SU-DHL-6 (cell line): ENCODE measurements at regions not wholly inside any gene's neighbourhood (a gene's known extent, or its start where the extent isn't known, plus 50 kb on each side); places are given as distances from the start of the nearest gene placed in this dataset.
A peak's percentile ranks its signal among the peaks of the same experiment; 100 is the strongest.

Experiments
- H2AFZ ChIP-seq: fragments of 200-600 bp; sonication (generic); 2 replicates; pipeline ENCODE4 v1.6.1; 2014; ENCODE audit warnings: low read depth, mild to moderate bottlenecking, moderate library complexity, mixed read lengths, antibody characterized with exemption, low read length; ENCODE audit not compliant: severe bottlenecking
- H3F3A ChIP-seq: fragments of 200-600 bp; shearing (Covaris generic); 2 replicates; pipeline ENCODE4 v1.6.0; 2016; ENCODE audit warnings: antibody characterized with exemption, mild to moderate bottlenecking; ENCODE audit not compliant: insufficient read depth
- H3K27ac ChIP-seq: fragments of 200-600 bp; sonication (generic); 2 replicates; pipeline ENCODE4 v1.5.1; 2016; ENCODE audit warnings: low read depth, mild to moderate bottlenecking, low read length, moderate library complexity, mixed read lengths
- H3K27me3 ChIP-seq: fragments of 200-600 bp; sonication (generic), shearing (Covaris generic); 2 replicates; pipeline ENCODE4 v1.6.0; 2014; ENCODE audit warnings: mild to moderate bottlenecking, low read length
- H3K36me3 ChIP-seq: fragments of 200-600 bp; sonication (generic); 2 replicates; pipeline ENCODE4 v1.6.1; 2014; ENCODE audit warnings: mild to moderate bottlenecking, low read length, mixed read lengths
- H3K4me2 ChIP-seq: fragments of 300-600, 200-600 bp; shearing (Covaris generic), sonication (generic); 2 replicates; pipeline ENCODE4 v1.6.0; 2014; ENCODE audit warnings: low read length, low read depth, mild to moderate bottlenecking; ENCODE audit not compliant: poor library complexity, severe bottlenecking
- H3K4me3 ChIP-seq: fragments of 200-600 bp; sonication (generic); 2 replicates; pipeline ENCODE4 v1.5.1; 2014; ENCODE audit warnings: antibody characterized with exemption, low read length, mild to moderate bottlenecking, mixed read lengths; ENCODE audit not compliant: insufficient read depth, poor library complexity, severe bottlenecking
- H3K79me2 ChIP-seq: fragments of 200-600 bp; sonication (generic); 2 replicates; pipeline ENCODE4 v1.6.1; 2014; ENCODE audit warnings: mild to moderate bottlenecking, low read length, moderate library complexity; ENCODE audit not compliant: insufficient read depth
- H3K9ac ChIP-seq: fragments of 200-600 bp; sonication (generic); 2 replicates; pipeline ENCODE4 v1.7.0; 2014; ENCODE audit warnings: mild to moderate bottlenecking, low read length
- H3K9me2 ChIP-seq: fragments of 200-600 bp; sonication (generic); replicated peaks from 2 replicates; pipeline ENCODE4 v1.6.1; 2014; ENCODE audit warnings: low read length; ENCODE audit not compliant: insufficient read depth
- H3K9me3 ChIP-seq: fragments of 200-600 bp; sonication (generic); 2 replicates; pipeline ENCODE4 v1.6.1; 2014; ENCODE audit warnings: low read length, mixed read lengths; ENCODE audit not compliant: insufficient read depth
- H4K20me1 ChIP-seq: fragments of 200-600 bp; sonication (generic); 2 replicates; pipeline ENCODE4 v1.6.1; 2014; ENCODE audit warnings: low read depth, mild to moderate bottlenecking, antibody characterized with exemption, low read length, moderate library complexity, mixed read lengths
- CTCF ChIP-seq: fragments of 200-600 bp; sonication (generic); IDR thresholded peaks from one replicate; pipeline ENCODE4 v1.5.1; 2017; ENCODE audit warnings: antibody characterized with exemption, mild to moderate bottlenecking, low read length, moderate library complexity; ENCODE audit not compliant: insufficient read depth, poor library complexity, severe bottlenecking
- EZH2phosphoT487 ChIP-seq: fragments of 200-600 bp; sonication (generic), shearing (Covaris generic); conservative IDR thresholded peaks from 2 replicates; pipeline ENCODE4 v1.6.1; 2018; ENCODE audit warnings: mild to moderate bottlenecking, antibody characterized with exemption, low read length, moderate library complexity, mixed read lengths

- no peak for TF ChIP-seq CTCF
- TF ChIP-seq EZH2phosphoT487, result no peak
- Histone ChIP-seq H3K9me2 (no peaks in the 10 kb centered on the region), H3K4me3 (no peak overlapping the region), H3K79me2 (no peaks in the 10 kb centered on the region), H2AFZ (no peak overlapping the region), H3K9me3 (peaks cover 9% of the 10 kb centered on the region), H4K20me1 (no peaks in the 10 kb centered on the region), H3K9ac (no peak overlapping the region), H3K4me2 (no peak overlapping the region), H3F3A (peaks cover 6% of the 10 kb centered on the region; the same call in 1 of the 2 replicates), H3K36me3 (0 out of 2 replicates have a peak, but pooled peaks cover 10% of the 10 kb centered on the region), H3K27me3 (no peaks in the 10 kb centered on the region), H3K27ac (no peak overlapping the region; the same call in 1 of the 2 replicates)
Measured at GRCh38 chr14:28820677-28821076, 54.1 kb downstream of the FOXG1 start.

GRCh38 chr14:28821993-28822392 is 55.4 kb downstream of the FOXG1 start:
- H3K36me3 ChIP-seq, result 0 out of 2 replicates have a peak, but pooled peaks cover 10% of the 10 kb centered on the region
- peaks cover 6% of the 10 kb centered on the region; the same call in 1 of the 2 replicates for H3F3A ChIP-seq
- H3K9ac ChIP-seq, result no peak overlapping the region
- H2AFZ ChIP-seq, result no peak overlapping the region
- H3K4me3 ChIP-seq, result no peak overlapping the region
- H4K20me1 ChIP-seq, result no peaks in the 10 kb centered on the region
- H3K9me2 ChIP-seq, result no peaks in the 10 kb centered on the region
- H3K27me3 ChIP-seq, result no peaks in the 10 kb centered on the region
- H3K79me2 ChIP-seq, result no peaks in the 10 kb centered on the region
- TF ChIP-seq EZH2phosphoT487 (no peak), CTCF (no peak)
- H3K4me2 ChIP-seq, result no peak overlapping the region
- no peak overlapping the region for H3K27ac ChIP-seq
- peaks cover 9% of the 10 kb centered on the region for H3K9me3 ChIP-seq

- Histone ChIP-seq H3K9ac (no peak overlapping the region), H3K9me2 (no peaks in the 10 kb centered on the region), H4K20me1 (no peaks in the 10 kb centered on the region), H3K4me3 (no peak overlapping the region), H2AFZ (peak overlapping the region; percentile 10), H3F3A (peaks cover 12% of the 10 kb centered on the region), H3K9me3 (peaks cover 9% of the 10 kb centered on the region), H3K27me3 (no peaks in the 10 kb centered on the region), H3K36me3 (0 out of 2 replicates have a peak, but pooled peaks cover 10% of the 10 kb centered on the region), H3K27ac (no peak overlapping the region), H3K79me2 (no peaks in the 10 kb centered on the region), H3K4me2 (no peak overlapping the region)
- TF ChIP-seq CTCF (no peak), EZH2phosphoT487 (no peak)
Measured at GRCh38 chr14:28823245-28823644, 56.7 kb downstream of the FOXG1 start.
